H9 (cell line): ENCODE measurements at regions not wholly inside any gene's neighbourhood (a gene's known extent, or its start where the extent isn't known, plus 50 kb on each side); places are given as distances from the start of the nearest gene placed in this dataset.

ENCODE experiments used
- DNase-seq: peaks from one replicate; pipeline ENCODE4 v3.0.0-alpha.2; 2017
- H2AFZ ChIP-seq: one replicate; pipeline ENCODE4 v1.6.1; 2013; ENCODE audit warnings: mild to moderate bottlenecking, low read length, control low read depth, moderate library complexity
- H2AK5ac ChIP-seq: 2 replicates; pipeline ENCODE4 v1.6.1; 2013; ENCODE audit warnings: low read length, control low read depth, mixed read lengths; ENCODE audit not compliant: insufficient read length
- H2BK120ac ChIP-seq: one replicate; pipeline ENCODE4 v1.6.1; 2013; ENCODE audit warnings: low read depth, mild to moderate bottlenecking, low read length, control low read depth, inconsistent platforms; ENCODE audit not compliant: poor library complexity, severe bottlenecking
- H2BK12ac ChIP-seq: 2 replicates; pipeline ENCODE4 v1.6.1; 2013; ENCODE audit warnings: low read length, control low read depth, mixed read lengths, low read depth; ENCODE audit not compliant: insufficient read length
- H2BK15ac ChIP-seq: 2 replicates; pipeline ENCODE4 v1.6.1; 2013; ENCODE audit warnings: low read depth, low read length, control low read depth
- H2BK20ac ChIP-seq: one replicate; pipeline ENCODE4 v1.6.1; 2013; ENCODE audit warnings: low read depth, mild to moderate bottlenecking, low read length, control low read depth, inconsistent platforms; ENCODE audit not compliant: poor library complexity, severe bottlenecking
- H2BK5ac ChIP-seq: 2 replicates; pipeline ENCODE4 v1.6.1; 2013; ENCODE audit warnings: low read length, control low read depth, mixed read lengths; ENCODE audit not compliant: insufficient read length
- H3K14ac ChIP-seq: 2 replicates; pipeline ENCODE4 v1.6.1; 2013; ENCODE audit warnings: low read length, control low read depth; ENCODE audit not compliant: insufficient read depth
- H3K18ac ChIP-seq: 2 replicates; pipeline ENCODE4 v1.6.1; 2013; ENCODE audit warnings: low read depth, mild to moderate bottlenecking, mixed read lengths, low read length, control low read depth; ENCODE audit not compliant: insufficient read length
- H3K23ac ChIP-seq: 2 replicates; pipeline ENCODE4 v1.6.1; 2013; ENCODE audit warnings: low read length, control low read depth, mixed read lengths, low read depth; ENCODE audit not compliant: insufficient read length
- H3K23me2 ChIP-seq: 2 replicates; pipeline ENCODE4 v1.6.1; 2013; ENCODE audit warnings: low read depth, mild to moderate bottlenecking, mixed read lengths, low read length, control low read depth; ENCODE audit not compliant: insufficient read length, poor library complexity, severe bottlenecking
- H3K27ac ChIP-seq: 2 replicates; pipeline ENCODE4 v1.5.1; 2013; ENCODE audit warnings: low read length, control low read depth, mixed read lengths, low read depth; ENCODE audit not compliant: insufficient read length
- H3K27me3 ChIP-seq: 2 replicates; pipeline ENCODE4 v1.6.1; 2013; ENCODE audit warnings: low read length, control low read depth, inconsistent platforms; ENCODE audit not compliant: insufficient read depth
- H3K4ac ChIP-seq: 2 replicates; pipeline ENCODE4 v1.6.1; 2013; ENCODE audit warnings: low read depth, mild to moderate bottlenecking, control low read depth, inconsistent platforms, low read length, moderate library complexity
- H3K4me1 ChIP-seq: 2 replicates; pipeline ENCODE4 v1.6.1; 2013; ENCODE audit warnings: low read length, control low read depth, inconsistent platforms; ENCODE audit not compliant: insufficient read depth
- H3K4me2 ChIP-seq: 2 replicates; pipeline ENCODE4 v1.6.1; 2013; ENCODE audit warnings: low read length, control low read depth, mixed read lengths; ENCODE audit not compliant: insufficient read length, insufficient read depth
- H3K56ac ChIP-seq: 2 replicates; pipeline ENCODE4 v1.6.1; 2013; ENCODE audit warnings: low read depth, mild to moderate bottlenecking, mixed read lengths, low read length, control low read depth; ENCODE audit not compliant: insufficient read length
- H3K79me1 ChIP-seq: 2 replicates; pipeline ENCODE4 v1.6.1; 2013; ENCODE audit warnings: low read depth, mild to moderate bottlenecking, moderate library complexity, low read length, control low read depth, inconsistent platforms; ENCODE audit not compliant: insufficient read depth, poor library complexity, severe bottlenecking
- H3K79me2 ChIP-seq: 2 replicates; pipeline ENCODE4 v1.6.1; 2013; ENCODE audit warnings: low read length, control low read depth, inconsistent platforms; ENCODE audit not compliant: insufficient read depth
- H3K9ac ChIP-seq: 2 replicates; pipeline ENCODE4 v1.6.1; 2013; ENCODE audit warnings: low read length, control low read depth, mixed read lengths; ENCODE audit not compliant: insufficient read length; ENCODE audit errors: extremely low read depth
- H3K9me3 ChIP-seq: one replicate; pipeline ENCODE4 v1.6.1; 2013; ENCODE audit warnings: low read depth, low read length, inconsistent platforms; ENCODE audit not compliant: control insufficient read depth
- H3T11ph ChIP-seq: one replicate; pipeline ENCODE4 v1.6.1; 2013; ENCODE audit warnings: mild to moderate bottlenecking, low read length, control low read depth, inconsistent platforms
- H4K20me1 ChIP-seq: one replicate; pipeline ENCODE4 v1.6.1; 2013; ENCODE audit not compliant: control insufficient read depth, insufficient read length, insufficient read depth
- H4K5ac ChIP-seq: 2 replicates; pipeline ENCODE4 v1.6.1; 2013; ENCODE audit warnings: low read depth, mild to moderate bottlenecking, mixed read lengths, low read length, control low read depth; ENCODE audit not compliant: insufficient read length
- H4K8ac ChIP-seq: replicated peaks from 2 replicates; pipeline ENCODE4 v1.6.1; 2013; ENCODE audit warnings: low read length, control low read depth, mixed read lengths, low read depth; ENCODE audit not compliant: insufficient read length
- H4K91ac ChIP-seq: 2 replicates; pipeline ENCODE4 v1.6.1; 2013; ENCODE audit warnings: low read depth, mild to moderate bottlenecking, moderate library complexity, mixed read lengths, low read length, control low read depth; ENCODE audit not compliant: insufficient read length
- H3K27ac Mint-ChIP-seq, 3 experiments: 2 replicates in 2 of 3; 3 replicates in 1 of 3; pipeline ENCODE4 v1.8.0; 2020 to 2021; ENCODE audit warnings: mixed read lengths in 3 of 3, mild to moderate bottlenecking in 1 of 3, moderate library complexity in 1 of 3
- H3K27me3 Mint-ChIP-seq: 2 replicates; pipeline ENCODE4 v1.8.0; 2021; ENCODE audit warnings: low read depth, mild to moderate bottlenecking, moderate library complexity, mixed read lengths
- H3K36me3 Mint-ChIP-seq, 3 experiments: 2 replicates in 2 of 3; 3 replicates in 1 of 3; pipeline ENCODE4 v1.8.0; 2020 to 2021; ENCODE audit warnings: low read depth in 3 of 3, mixed read lengths in 3 of 3; ENCODE audit not compliant: insufficient read depth in 1 of 3
- H3K4me1 Mint-ChIP-seq, 2 experiments: 2 replicates each; pipeline ENCODE4 v1.8.0; 2020; ENCODE audit warnings: mixed read lengths in 2 of 2
- H3K4me3 Mint-ChIP-seq, 2 experiments: 2 replicates in 1 of 2; 3 replicates in 1 of 2; pipeline ENCODE4 v1.8.0; 2020 to 2021; ENCODE audit warnings: mild to moderate bottlenecking in 2 of 2, mixed read lengths in 2 of 2, moderate library complexity in 1 of 2
- H3K9me3 Mint-ChIP-seq, 2 experiments: 2 replicates in 1 of 2; 3 replicates in 1 of 2; pipeline ENCODE4 v1.8.0; 2020; ENCODE audit warnings: mild to moderate bottlenecking in 2 of 2, mixed read lengths in 2 of 2, moderate library complexity in 1 of 2
- WGBS: extraction: QIAGEN DNeasy Blood & Tissue Kit; methylation state at CpG from one replicate; pipeline ENCODE4 v1.1.7; 2013; ENCODE audit warnings: missing lambda C conversion rate, low lambda C conversion rate, mixed read lengths; ENCODE audit not compliant: insufficient read length; ENCODE audit errors: extremely low coverage; 5-methylcytosine and 5-hydroxymethylcytosine counted together
- TF ChIP-seq, protein P1 (sequence below): fragments of 200-600 bp; sonication (generic); conservative IDR thresholded peaks from 3 replicates; pipeline ENCODE4 v1.8.0; 2021; ENCODE audit warnings: antibody characterized with exemption, mild to moderate bottlenecking

DNA sequence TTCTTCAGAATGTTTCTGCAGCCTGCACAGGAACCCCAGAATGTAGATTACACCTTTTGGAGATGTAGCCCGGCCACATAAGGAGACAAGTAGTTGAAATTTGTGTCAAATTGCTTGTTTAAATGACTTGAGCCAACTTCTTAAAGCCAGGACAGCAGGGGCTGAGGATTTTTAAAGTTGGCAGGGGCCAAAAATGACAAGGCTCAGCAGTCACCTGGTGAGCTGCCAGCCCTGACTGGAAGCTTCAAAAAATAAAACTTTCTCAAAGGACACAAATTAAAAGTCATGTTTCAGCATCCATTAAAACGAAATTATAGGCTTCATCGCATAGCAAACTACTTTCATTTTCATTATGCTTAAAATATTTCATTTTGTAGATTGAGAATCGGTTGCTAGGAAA lies 340.3 kb upstream of the WWC1 start:
- no peak overlapping the region for H2BK5ac ChIP-seq
- no peak overlapping the region for H3K14ac ChIP-seq
- H2BK20ac ChIP-seq: no peak overlapping the region
- H2BK12ac ChIP-seq: no peak overlapping the region
- no peak overlapping the region for H4K91ac ChIP-seq
- H3K36me3 Mint-ChIP-seq: peaks cover 0 to 5% (median 4%) of the 10 kb centered on the region in 3 experiments; a peak in 2 of 7 replicates
- TF ChIP-seq, protein P1, sequence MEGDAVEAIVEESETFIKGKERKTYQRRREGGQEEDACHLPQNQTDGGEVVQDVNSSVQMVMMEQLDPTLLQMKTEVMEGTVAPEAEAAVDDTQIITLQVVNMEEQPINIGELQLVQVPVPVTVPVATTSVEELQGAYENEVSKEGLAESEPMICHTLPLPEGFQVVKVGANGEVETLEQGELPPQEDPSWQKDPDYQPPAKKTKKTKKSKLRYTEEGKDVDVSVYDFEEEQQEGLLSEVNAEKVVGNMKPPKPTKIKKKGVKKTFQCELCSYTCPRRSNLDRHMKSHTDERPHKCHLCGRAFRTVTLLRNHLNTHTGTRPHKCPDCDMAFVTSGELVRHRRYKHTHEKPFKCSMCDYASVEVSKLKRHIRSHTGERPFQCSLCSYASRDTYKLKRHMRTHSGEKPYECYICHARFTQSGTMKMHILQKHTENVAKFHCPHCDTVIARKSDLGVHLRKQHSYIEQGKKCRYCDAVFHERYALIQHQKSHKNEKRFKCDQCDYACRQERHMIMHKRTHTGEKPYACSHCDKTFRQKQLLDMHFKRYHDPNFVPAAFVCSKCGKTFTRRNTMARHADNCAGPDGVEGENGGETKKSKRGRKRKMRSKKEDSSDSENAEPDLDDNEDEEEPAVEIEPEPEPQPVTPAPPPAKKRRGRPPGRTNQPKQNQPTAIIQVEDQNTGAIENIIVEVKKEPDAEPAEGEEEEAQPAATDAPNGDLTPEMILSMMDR: no peak
- H4K20me1 ChIP-seq: no peaks in the 10 kb centered on the region
- H3K23ac ChIP-seq: no peak overlapping the region
- no peak overlapping the region for H2BK120ac ChIP-seq
- no peak for DNase-seq
- no peak overlapping the region for H3K4me3 Mint-ChIP-seq
- H3K9ac ChIP-seq: no peak overlapping the region
- no peaks in the 10 kb centered on the region for H3K27me3 Mint-ChIP-seq
- no CpG with 5 or more reads among the region's 4 CpGs for WGBS
- H2BK15ac ChIP-seq: no peak overlapping the region
- H3K27me3 ChIP-seq: no peaks in the 10 kb centered on the region
- H2AFZ ChIP-seq: no peak overlapping the region
- no peaks in the 10 kb centered on the region for H3K23me2 ChIP-seq
- H3K4ac ChIP-seq: no peak overlapping the region
- H3K56ac ChIP-seq: no peak overlapping the region
- H3K4me2 ChIP-seq: no peak overlapping the region
- H3K79me1 ChIP-seq: no peaks in the 10 kb centered on the region
- no peak overlapping the region for H4K8ac ChIP-seq
- no peak overlapping the region for H3K18ac ChIP-seq
- H3T11ph ChIP-seq: no peak overlapping the region
- no peak overlapping the region for H2AK5ac ChIP-seq
- peaks cover 31 to 38% of the 10 kb centered on the region in 2 experiments for H3K4me1 Mint-ChIP-seq
- H3K27ac ChIP-seq: no peak overlapping the region
- H3K4me1 ChIP-seq: no peaks in the 10 kb centered on the region; the same call in 1 of the 2 replicates
- 0 out of 7 replicates have a peak overlapping the region, but pooled peaks of 1 of the 3 experiments have one; percentile 9 for H3K27ac Mint-ChIP-seq
- no peaks in the 10 kb centered on the region for H3K9me3 ChIP-seq
- H3K79me2 ChIP-seq: no peaks in the 10 kb centered on the region
- H3K9me3 Mint-ChIP-seq: peaks cover 3 to 4% of the 10 kb centered on the region in 2 experiments; a peak in 2 of 5 replicates
- H4K5ac ChIP-seq: no peak overlapping the region
